ENCODE measurements at regions not wholly inside any gene's neighbourhood (a gene's known extent, or its start where the extent isn't known, plus 50 kb on each side); places are given as distances from the start of the nearest gene placed in this dataset.

GRCh38 chr10:130776724-130777123 lies 534.8 kb downstream of the TCERG1L start:
- H3K4me1 Mint-ChIP-seq: no peaks in the 10 kb centered on the region
- H3K27ac Mint-ChIP-seq: no peak overlapping the region
- no peak overlapping the region for H3K4me3 Mint-ChIP-seq
- no peaks in the 10 kb centered on the region for H3K27me3 Mint-ChIP-seq
- H3K9me3 Mint-ChIP-seq: peaks cover 0 to 3% (median 2%) of the 10 kb centered on the region in 3 donors
- no peaks in the 10 kb centered on the region for H3K36me3 Mint-ChIP-seq

- Mint-ChIP-seq H3K27ac (no peak overlapping the region), H3K4me3 (no peak overlapping the region), H3K4me1 (no peaks in the 10 kb centered on the region), H3K36me3 (no peaks in the 10 kb centered on the region), H3K9me3 (peaks cover 0 to 3% (median 2%) of the 10 kb centered on the region in 3 donors), H3K27me3 (no peaks in the 10 kb centered on the region)
Measured at GRCh38 chr10:130777507-130778165, 533.9 kb downstream of the TCERG1L start.

GRCh38 chr10:130778166-130778545 lies 533.4 kb downstream of the TCERG1L start:
- Mint-ChIP-seq H3K27ac (no peak overlapping the region), H3K9me3 (peaks cover 0 to 3% (median 0%) of the 10 kb centered on the region in 3 donors), H3K4me1 (no peaks in the 10 kb centered on the region), H3K4me3 (no peak overlapping the region), H3K27me3 (no peaks in the 10 kb centered on the region), H3K36me3 (no peaks in the 10 kb centered on the region)

GRCh38 chr10:130780763-130781162 lies 530.8 kb downstream of the TCERG1L start:
- no peaks in the 10 kb centered on the region for H3K27me3 Mint-ChIP-seq
- H3K9me3 Mint-ChIP-seq: peaks cover 0 to 3% (median 0%) of the 10 kb centered on the region in 3 donors
- no peaks in the 10 kb centered on the region for H3K4me1 Mint-ChIP-seq
- H3K4me3 Mint-ChIP-seq: no peak overlapping the region
- H3K36me3 Mint-ChIP-seq: no peaks in the 10 kb centered on the region
- no peak overlapping the region for H3K27ac Mint-ChIP-seq

GRCh38 chr10:130781206-130781605 lies 530.3 kb downstream of the TCERG1L start:
- Mint-ChIP-seq H3K4me3 (no peak overlapping the region), H3K27me3 (no peaks in the 10 kb centered on the region), H3K27ac (no peak overlapping the region), H3K36me3 (no peaks in the 10 kb centered on the region), H3K4me1 (no peaks in the 10 kb centered on the region), H3K9me3 (peaks cover 0 to 3% (median 0%) of the 10 kb centered on the region in 3 donors)

- no peaks in the 10 kb centered on the region for H3K27me3 Mint-ChIP-seq
- H3K27ac Mint-ChIP-seq: no peak overlapping the region
- H3K4me1 Mint-ChIP-seq: no peaks in the 10 kb centered on the region
- no peaks in the 10 kb centered on the region for H3K9me3 Mint-ChIP-seq
- H3K4me3 Mint-ChIP-seq: peak overlapping the region in 1 of 4 donors; percentile 59
- no peaks in the 10 kb centered on the region for H3K36me3 Mint-ChIP-seq
Measured at GRCh38 chr10:130781623-130782022, 529.9 kb downstream of the TCERG1L start.

- no peaks in the 10 kb centered on the region for H3K4me1 Mint-ChIP-seq
- no peak overlapping the region for H3K27ac Mint-ChIP-seq
- H3K4me3 Mint-ChIP-seq: no peak overlapping the region
- H3K36me3 Mint-ChIP-seq: no peaks in the 10 kb centered on the region
- no peaks in the 10 kb centered on the region for H3K27me3 Mint-ChIP-seq
- H3K9me3 Mint-ChIP-seq: no peaks in the 10 kb centered on the region
Measured at GRCh38 chr10:130782467-130782866, 529.1 kb downstream of the TCERG1L start.

GRCh38 chr10:130784326-130784725 lies 527.2 kb downstream of the TCERG1L start:
- Mint-ChIP-seq H3K27ac (no peak overlapping the region), H3K36me3 (no peaks in the 10 kb centered on the region), H3K9me3 (no peaks in the 10 kb centered on the region), H3K27me3 (no peaks in the 10 kb centered on the region), H3K4me1 (no peaks in the 10 kb centered on the region), H3K4me3 (no peak overlapping the region)

- Mint-ChIP-seq H3K4me3 (no peak overlapping the region), H3K4me1 (no peaks in the 10 kb centered on the region), H3K27me3 (no peaks in the 10 kb centered on the region), H3K27ac (no peak overlapping the region), H3K36me3 (no peaks in the 10 kb centered on the region), H3K9me3 (no peaks in the 10 kb centered on the region)
Measured at GRCh38 chr10:130786365-130786966, 525.1 kb downstream of the TCERG1L start.

- Mint-ChIP-seq H3K9me3 (no peaks in the 10 kb centered on the region), H3K27ac (no peak overlapping the region), H3K27me3 (no peaks in the 10 kb centered on the region), H3K36me3 (no peaks in the 10 kb centered on the region), H3K4me3 (no peak overlapping the region), H3K4me1 (no peaks in the 10 kb centered on the region)
Measured at GRCh38 chr10:130787243-130787642, 524.3 kb downstream of the TCERG1L start.

- Mint-ChIP-seq H3K36me3 (no peaks in the 10 kb centered on the region), H3K27me3 (no peaks in the 10 kb centered on the region), H3K4me1 (no peaks in the 10 kb centered on the region), H3K4me3 (no peak overlapping the region), H3K9me3 (no peaks in the 10 kb centered on the region), H3K27ac (no peak overlapping the region)
Measured at GRCh38 chr10:130787821-130788220, 523.7 kb downstream of the TCERG1L start.

GRCh38 chr10:130790339-130790738 lies 521.2 kb downstream of the TCERG1L start:
- Mint-ChIP-seq H3K4me1 (no peaks in the 10 kb centered on the region), H3K4me3 (no peak overlapping the region)

GRCh38 chr10:130792096-130792845 lies 519.2 kb downstream of the TCERG1L start:
- H3K36me3 Mint-ChIP-seq: no peaks in the 10 kb centered on the region
- H3K27ac Mint-ChIP-seq: no peak overlapping the region
- H3K27me3 Mint-ChIP-seq: no peaks in the 10 kb centered on the region
- H3K4me1 Mint-ChIP-seq: no peaks in the 10 kb centered on the region
- H3K4me3 Mint-ChIP-seq: no peak overlapping the region
- peaks cover 0 to 1% (median 1%) of the 10 kb centered on the region in 3 donors for H3K9me3 Mint-ChIP-seq

More at GRCh38 chr10:130790339-130790738, 521.2 kb downstream of the TCERG1L start:
- H3K27ac Mint-ChIP-seq: no peak overlapping the region
- peaks cover 0 to 1% (median 0%) of the 10 kb centered on the region in 3 donors for H3K9me3 Mint-ChIP-seq
- no peaks in the 10 kb centered on the region for H3K27me3 Mint-ChIP-seq
- H3K36me3 Mint-ChIP-seq: no peaks in the 10 kb centered on the region

- Mint-ChIP-seq H3K36me3 (no peaks in the 10 kb centered on the region), H3K27me3 (no peaks in the 10 kb centered on the region), H3K4me1 (no peaks in the 10 kb centered on the region), H3K4me3 (no peak overlapping the region), H3K27ac (no peak overlapping the region), H3K9me3 (peaks cover 0 to 1% (median 1%) of the 10 kb centered on the region in 3 donors)
Measured at GRCh38 chr10:130795819-130796218, 515.7 kb downstream of the TCERG1L start.

- Mint-ChIP-seq H3K4me3 (no peak overlapping the region), H3K4me1 (no peaks in the 10 kb centered on the region), H3K27ac (no peak overlapping the region), H3K27me3 (no peaks in the 10 kb centered on the region), H3K9me3 (peaks cover 0 to 4% (median 1%) of the 10 kb centered on the region in 3 donors), H3K36me3 (no peaks in the 10 kb centered on the region)
Measured at GRCh38 chr10:130799532-130799931, 512.0 kb downstream of the TCERG1L start.
